GM21576 (cell line): ENCODE measurements at regions not wholly inside any gene's neighbourhood (a gene's known extent, or its start where the extent isn't known, plus 50 kb on each side); places are given as distances from the start of the nearest gene placed in this dataset.

Experiments
- ATAC-seq: cut with Tn5 transposase; IDR thresholded peaks from one replicate; pipeline ENCODE4 v1.9.1; 2021; ENCODE audit warnings: mild to moderate bottlenecking, moderate library complexity; ENCODE audit not compliant: unreplicated experiment

DNA sequence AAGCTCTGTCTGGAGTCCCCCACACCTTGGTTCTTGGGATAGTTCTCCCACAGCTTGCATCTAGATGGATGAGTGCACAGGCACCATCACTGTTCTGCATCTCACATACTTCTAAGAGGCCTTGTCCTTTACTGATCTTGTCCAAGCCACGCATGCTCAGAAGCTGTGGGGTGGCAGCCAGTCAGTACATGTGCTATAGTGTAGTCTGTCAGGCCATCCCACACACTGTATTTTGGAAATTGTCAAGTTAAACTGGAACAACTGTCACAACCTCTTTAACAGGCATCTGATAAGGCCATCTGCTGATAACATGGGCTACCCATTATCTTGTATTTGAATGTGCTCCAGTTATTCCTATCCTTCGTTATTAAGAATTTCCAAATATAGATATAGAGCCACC is 296.5 kb upstream of the AZI2 start:
- ATAC-seq = no peak

DNA sequence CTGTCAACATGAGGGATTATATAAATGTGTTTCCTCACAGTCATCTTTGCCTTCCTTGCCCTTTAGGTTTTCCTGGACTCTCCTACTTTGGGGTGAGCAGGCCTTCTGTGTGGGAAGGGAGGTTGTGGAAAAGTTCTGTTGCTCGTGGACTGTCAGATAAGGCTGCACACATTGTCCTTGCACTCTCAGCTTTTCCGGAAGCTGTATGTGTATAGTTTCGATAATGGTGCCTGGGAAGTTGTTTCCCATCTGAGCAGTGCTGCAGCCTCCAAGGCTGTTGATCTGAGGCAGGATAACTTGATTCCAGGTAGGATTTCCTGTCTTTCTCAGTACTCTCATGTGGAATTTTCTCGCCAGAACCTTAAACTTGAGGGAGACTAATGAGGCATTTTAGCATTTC is 297.8 kb upstream of the AZI2 start:
- ATAC-seq = no peak

DNA sequence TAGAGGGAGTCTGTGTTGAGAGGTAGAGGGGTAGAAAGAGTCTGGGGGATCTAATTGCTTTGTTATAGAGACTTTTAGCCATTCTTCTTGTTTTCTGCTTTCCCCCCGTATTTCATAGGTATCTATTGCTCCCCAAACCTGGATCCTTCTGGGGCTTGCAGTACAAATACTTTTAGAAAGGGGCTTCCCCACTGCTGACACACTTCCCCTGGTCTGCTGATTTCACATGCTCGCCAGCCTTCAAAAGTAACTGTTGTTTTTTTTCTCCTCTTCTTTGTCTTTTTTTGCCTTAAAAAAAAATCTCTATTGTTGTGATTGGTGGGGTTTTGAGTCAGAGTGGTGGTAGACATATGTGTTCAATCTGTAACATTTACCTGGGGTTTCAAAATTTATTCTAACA is 300.6 kb upstream of the AZI2 start:
- ATAC-seq = no peak

DNA sequence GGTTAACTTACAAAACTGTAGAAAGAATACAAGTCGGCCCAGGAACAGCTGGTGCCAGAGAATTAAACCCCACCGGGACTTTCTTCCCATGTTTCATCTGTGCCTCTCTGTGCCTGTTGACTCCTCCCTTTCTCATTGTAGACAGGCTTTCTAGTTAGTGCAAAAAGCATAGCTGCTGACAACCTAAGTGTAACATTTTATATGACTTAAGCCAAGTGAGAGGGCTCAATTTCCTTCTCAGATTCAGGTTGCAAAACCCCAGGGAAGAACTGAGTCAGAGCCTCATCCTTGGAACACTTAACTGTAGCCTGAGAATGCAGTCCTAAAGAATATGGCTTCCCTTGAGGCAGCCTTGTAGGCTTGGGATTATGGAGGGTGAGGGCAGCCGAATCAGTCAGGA is 302.5 kb upstream of the AZI2 start:
- no peak for ATAC-seq

DNA sequence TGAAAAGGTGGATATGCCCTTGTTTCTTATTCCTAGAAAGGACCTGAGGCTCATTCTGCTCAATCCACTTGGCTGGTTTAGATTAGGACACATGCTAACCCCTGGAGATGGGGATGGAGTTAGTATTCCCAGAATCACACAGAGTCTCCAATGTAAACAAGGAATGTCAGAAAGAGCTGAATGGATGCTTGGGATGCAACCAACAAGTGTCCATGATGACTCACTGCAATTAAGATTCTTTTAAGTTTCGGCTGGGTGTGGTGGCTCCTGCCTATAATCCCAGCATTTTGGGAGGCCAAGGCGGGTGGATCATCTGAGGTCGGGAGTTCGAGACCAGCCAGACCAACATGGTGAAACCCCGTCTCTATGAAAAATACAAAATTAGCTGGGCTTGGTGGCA is 315.5 kb upstream of the AZI2 start:
- no peak for ATAC-seq

DNA sequence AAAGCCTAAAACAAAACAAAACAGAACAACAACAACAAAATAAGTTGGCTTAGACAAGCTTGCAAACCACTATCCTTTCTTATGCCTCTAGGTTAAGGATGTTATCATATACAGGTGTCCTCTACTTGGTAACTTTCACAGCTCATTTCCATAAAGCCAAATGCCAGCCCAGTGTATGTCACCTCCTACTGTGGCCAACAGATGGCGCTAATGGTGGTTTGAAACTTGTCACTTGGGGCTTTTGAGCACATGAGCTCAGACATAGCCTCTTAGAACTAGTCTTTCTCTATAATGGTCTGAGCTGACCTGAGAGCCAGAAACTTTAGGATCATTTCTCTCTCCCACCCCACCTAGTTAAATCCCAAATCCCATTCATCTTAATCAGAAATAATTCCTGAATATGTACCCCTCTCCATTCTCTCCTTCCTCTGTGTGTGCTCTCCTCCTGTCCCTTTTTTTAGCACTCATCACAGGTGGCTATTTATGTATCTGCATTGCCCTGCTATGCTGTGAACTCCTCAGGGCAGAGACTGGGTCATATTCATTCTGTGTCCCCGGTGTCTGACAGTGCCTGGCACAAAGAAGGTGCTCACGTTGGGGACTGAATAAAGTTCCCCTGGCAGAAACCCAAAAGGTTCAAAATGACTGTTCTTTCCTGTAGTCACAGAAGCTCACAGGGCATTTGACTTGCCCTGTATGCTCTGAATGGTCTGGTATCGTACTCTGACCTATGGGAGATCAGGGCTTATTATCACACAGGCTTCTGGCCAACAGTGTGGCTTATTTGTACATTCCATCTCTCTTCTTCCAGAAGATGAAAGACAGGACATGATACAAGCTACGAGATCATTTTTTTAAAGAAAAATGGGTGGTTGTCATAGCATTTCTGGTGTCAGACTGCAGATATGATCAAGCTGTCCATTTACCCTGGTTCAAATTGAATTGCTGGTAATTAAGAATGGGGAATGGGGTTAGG is 319.3 kb upstream of the AZI2 start:
- ATAC-seq = peak; percentile 93

DNA sequence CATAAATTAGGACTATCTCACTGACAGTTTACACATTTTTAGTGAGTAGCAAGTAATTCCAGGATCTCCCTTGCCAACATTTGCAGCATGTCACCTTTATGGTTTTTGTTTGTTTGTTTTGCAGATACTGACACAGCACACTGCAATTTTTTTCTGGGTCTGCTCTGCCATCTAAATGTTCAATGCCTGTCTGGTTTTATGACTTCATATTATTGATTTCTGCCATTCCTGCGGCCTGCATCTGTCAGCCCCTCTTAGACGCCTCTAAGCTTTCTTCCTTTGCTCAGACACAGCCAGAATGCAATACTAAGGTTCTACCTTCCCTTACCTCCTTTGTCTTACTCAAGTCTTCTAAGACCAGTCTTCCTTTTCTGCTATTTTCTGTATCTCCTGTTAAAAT is 321.2 kb upstream of the AZI2 start:
- no peak for ATAC-seq

DNA sequence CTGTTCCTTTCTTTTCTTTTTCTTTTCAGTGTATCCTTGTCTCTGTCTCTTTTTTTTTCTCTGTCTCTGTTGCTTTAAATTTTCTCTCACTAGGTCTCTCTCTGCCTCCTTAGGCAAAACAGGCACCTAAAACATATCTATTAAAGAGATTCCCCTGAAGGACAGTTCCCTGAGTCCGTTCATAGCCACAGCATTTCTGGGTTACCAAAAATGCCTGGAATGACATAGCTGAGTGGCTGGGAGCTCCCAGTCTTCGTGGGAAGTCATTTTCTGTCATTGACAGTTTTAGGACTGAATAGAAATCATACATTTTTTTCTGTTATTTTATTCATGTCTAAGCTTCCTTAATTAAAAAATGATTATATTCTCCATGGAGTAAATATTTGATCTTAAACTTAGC is 323.8 kb upstream of the AZI2 start:
- no peak for ATAC-seq

DNA sequence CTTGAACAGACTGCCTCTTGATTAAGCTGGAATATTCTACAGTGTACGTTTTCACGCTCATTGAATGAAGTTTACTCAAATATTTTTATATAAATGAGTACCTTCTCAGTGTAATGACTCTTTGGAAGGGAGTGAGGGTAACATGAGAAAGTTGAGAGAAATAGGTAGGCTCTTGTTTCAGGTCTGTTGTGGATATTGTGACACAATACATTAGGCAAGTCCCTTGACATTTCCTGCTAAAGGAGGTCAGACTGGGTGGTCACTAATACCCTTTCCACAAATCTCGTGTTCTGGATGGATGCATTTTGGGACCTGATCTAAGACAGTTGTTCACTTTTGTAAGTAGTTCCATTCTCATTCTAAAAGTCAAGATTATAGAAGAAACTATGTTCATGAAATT is 324.8 kb upstream of the AZI2 start:
- no peak for ATAC-seq

DNA sequence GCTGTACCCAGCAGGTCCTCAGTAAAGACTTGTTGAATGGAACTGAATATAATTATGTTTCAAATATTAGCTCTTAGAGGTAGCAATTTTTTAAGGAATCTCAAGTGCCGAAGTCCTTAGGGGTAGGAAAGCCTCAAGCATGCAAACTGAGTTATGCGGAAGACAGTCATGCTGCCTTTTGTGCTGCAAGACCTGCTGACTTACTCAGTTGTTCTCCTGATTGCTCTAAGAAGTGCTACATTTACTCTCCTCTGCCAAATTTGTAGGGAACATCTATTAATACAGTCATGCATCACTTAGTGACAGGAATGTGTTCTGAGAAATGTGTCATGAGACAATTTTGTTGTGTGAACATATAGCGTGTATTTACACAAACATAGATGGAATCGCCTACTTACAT is 325.6 kb upstream of the AZI2 start:
- ATAC-seq = no peak

DNA sequence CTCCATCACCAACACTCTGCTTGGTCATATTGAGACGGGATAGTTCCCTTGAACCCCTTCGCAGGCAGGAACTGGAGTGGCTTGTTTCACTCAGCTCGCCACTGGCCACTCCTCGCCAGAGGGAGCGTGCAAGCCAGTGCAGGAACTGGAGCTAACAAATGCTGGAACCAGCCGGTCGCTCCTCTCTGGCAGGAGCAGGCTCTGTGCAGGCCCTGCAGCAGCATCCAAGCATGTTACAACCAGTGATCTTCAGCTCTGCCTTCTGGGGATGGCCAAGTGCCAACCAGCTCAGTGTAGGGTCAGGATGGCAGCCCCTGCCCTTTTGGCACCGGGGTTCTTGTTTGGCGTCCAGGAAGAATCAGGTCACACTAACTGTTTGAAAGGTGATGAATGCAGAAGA is 329.0 kb upstream of the AZI2 start:
- no peak for ATAC-seq

DNA sequence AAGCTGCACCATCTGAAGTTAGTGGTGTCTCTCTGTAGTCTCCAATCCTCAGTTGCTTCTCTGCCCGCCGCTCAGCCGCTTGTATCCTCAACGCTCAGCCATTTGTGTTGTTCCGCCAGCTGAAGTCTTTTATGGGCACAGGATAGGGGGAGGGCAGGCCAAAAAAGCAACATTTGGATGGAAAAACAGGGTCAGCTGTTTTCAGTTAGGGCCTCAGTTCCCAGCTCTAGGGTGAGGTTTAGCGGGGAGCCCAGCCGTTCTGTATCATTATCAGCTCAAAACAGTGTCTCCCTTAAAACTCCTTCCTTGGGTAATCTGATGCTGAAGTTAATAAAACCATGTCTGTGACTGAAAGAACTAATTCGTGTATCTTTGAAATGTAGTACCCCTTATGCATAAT is 329.5 kb upstream of the AZI2 start:
- no peak for ATAC-seq

DNA sequence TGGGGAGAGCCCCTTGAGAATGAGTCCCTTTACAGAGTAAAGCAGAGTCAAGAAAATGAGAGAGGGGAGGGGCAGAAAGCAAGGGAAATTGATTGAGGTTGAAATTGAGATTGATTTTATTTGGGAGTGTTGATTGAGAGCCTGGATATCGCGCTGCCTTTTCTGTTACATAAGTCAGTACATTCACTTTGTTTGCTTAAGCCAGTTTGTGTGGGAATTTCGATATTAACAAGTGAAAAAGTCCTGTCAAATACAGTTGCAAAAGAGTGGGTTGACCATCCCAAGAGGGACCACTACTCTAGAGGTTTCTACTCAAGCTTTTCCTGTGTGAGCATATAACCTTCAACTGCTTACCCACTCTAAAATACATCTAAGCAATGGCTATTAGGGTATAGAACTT is 331.4 kb upstream of the AZI2 start:
- no peak for ATAC-seq

DNA sequence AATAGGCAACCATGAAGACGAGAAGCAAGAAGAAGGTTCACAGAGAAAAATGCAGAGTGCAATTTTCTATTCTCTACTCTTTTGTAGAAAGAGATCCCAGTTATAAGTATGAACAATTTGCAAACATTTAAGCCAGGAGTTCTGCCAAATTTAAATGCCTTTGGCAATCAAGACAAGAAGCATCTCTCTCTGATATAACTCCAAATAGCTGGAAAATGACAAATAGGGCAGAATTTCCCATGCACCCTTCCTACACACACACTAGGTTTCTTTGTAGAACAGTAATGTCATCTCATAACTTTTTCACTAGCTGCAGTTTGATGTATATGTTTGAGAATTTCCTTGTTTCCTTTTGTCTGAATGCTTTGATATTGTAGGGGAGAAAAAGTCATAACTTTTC is 333.5 kb upstream of the AZI2 start:
- no peak for ATAC-seq

DNA sequence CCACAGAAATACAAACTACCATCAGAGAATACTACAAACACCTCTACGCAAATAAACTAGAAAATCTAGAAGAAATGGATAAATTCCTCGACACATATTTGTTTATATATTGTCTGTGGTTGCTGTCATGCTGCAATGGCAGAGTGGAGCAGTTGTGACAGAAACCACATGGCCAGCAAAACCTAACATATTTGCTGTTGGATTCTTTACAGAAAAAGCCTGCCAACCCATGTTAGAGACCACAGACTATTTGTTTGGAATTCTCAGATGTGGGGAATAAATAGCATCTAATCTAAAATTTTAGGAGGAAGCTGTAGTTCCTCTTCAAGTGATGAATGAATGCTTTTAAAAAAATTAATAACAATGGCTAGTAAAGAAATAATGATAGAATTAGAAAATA is 341.6 kb upstream of the AZI2 start:
- ATAC-seq = no peak

DNA sequence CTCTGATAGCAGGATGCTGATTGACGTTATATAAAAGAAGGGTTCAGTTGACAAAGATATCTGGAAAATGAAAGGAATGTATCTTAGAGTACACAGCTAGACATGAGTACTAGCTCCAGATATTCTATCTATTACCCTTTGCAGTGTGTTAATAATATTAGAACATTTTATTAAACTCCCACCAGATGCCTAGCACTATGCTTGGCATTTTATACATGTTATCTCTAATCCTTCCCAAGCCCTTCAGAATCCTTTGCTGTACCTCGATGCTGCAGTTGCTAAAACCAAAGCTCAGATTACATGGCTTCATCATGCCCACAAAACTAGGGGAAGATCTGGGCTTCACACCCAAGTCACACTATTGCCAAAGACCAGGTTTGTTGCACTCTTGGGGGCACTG is 350.1 kb upstream of the AZI2 start:
- no peak for ATAC-seq

DNA sequence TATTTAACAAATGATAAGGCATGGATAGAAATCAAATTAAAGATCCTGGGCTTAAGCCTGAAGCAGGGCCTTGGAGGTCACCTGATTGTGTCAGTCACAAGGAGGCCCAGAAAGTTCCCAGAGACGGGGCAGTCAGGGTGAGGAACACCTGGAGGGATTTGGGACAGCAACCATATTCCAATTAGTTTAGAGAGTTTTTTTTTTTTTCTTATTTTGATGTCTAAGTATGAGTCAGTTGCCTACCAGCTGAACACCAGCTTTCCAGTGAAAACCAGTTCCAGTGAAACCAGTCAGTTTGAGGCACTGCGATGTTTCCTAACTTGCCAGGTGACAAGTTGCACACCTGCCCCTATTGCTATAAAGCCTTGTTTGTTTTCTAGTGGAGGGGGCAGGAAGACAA is 350.7 kb upstream of the AZI2 start:
- no peak for ATAC-seq

DNA sequence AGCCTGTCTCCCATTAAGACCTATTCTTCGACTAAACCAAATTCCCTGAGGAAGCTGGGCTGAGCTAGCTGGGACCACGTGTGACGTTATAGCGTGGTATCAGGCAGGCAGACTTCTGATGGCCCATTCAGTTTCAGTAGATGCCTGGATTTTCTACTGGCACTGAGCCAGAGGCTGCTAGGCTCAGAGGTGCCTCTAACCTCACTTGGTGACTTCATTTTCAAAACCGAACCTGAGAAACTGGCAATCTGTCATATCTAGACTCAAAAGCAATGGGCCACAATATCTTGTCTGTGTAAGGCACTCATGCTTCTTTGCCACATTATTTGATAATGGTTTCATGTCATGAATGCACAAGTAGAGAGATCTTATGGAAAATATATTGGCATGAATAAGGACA is 352.1 kb upstream of the AZI2 start:
- ATAC-seq = no peak

DNA sequence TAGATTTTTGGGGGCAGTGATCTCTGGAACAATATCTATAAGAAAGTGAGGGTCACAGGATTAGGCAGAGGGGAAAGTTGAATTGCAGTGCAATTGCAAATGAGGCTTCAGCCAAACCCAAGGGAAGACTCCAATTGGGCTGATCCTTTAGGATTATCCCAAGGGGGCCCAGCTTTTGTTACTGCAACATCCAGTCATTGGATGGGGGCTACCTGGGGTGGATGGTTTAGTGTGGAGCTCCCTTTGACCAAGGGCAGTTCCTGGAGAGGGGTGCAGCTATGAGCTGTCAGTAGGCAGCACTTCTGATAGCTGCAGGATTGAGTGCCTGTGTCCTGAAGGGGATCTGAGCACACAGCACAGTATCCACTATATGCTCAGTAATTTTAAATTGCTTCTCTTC is 355.2 kb upstream of the AZI2 start:
- ATAC-seq = no peak

DNA sequence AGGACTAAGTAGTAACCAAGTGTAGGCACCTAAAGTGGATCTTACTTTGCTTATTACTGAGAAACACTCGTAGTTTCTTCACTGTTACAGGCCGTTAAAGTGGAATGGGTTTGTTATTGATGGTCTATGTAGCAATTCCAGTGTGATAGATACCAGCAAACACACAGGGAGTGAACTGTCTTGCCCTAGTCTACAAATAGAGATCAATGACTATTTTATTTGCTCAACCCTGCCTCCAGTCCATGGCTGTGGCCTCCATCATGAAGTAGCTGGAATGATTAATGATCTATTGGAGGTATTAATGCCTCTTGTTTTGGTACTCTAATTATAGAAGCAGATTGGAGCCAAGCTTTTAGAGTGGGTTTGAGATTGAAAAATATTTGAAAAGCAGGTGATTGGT is 362.7 kb upstream of the AZI2 start:
- ATAC-seq = no peak

DNA sequence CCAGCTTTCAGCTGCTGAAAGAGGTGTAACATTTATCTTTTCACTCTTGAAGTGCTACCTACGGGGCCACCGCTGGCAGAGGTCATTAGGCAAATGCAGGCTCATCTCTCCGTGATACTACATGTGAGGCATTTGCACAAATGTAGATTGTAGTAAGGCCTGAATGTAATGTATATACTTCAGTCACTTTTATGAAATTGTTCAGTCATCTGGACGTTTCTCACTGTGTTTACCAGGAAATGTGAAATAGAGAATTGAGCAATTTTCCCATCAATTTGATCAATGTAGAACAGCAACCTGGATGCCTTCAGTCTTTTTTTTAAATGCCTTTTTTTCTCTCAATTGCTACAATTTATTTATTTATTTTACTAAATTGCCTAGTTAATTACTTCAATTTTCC is 368.3 kb upstream of the AZI2 start:
- no peak for ATAC-seq

DNA sequence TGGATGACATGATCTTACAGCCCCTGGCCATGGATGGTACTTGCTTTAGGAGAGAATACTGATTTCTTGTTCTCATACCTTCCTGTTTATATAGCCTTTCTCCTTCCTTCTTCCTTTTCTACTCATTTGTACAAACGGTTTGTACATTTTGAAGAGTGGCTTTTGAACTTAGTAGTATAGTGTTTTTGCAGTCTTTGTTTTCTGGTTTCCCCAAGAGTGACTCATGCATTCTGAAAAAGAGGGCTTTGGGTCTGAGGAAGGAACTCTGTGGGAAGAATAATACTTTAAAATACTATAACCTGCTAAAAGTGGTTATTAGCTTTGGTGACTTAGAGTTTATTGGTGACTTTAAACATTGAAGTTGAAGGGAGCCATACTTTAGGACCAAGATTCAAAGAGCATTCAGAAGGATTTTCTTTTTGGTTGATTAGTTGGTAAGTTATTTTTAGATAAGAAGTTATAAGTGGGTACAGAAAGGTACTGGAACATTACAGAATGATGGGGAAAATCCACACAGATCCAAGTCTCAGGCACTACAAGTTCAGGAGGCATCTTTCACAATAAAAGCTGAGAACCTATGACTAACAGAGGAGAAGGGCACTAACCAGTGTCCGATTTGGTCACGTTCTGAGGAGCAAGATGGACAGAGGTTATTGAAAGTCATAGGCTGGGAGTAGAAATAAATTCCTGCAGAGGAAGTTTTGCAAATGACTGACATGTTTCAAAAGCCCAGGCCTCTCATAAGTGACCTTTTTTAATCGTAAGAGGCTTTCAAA is 369.6 kb upstream of the AZI2 start:
- ATAC-seq = no peak
